Left ventricle myocardium superior (tissue), 1 donor: ENCODE measurements at regions not wholly inside any gene's neighbourhood (a gene's known extent, or its start where the extent isn't known, plus 50 kb on each side); places are given as distances from the start of the nearest gene placed in this dataset.

ENCODE experiments used
- ATAC-seq: fragments of 200-7000 bp; cut with Tn5 transposase; one replicate; pipeline ENCODE4 v1.9.1; 2020; ENCODE audit warnings: mild to moderate bottlenecking, moderate library complexity
- DNase-seq: peaks from one replicate; pipeline ENCODE4 v3.0.0-alpha.2; 2020
- intact Hi-C: fragments of 100-400 bp; cut with micrococcal nuclease; formaldehyde crosslinking; loops from one replicate; pipeline ENCODE4 v1.11.0; 2022
- donor health status: DM: no; HTN: yes; CAD: no; lungs with severe emphysema.

DNA sequence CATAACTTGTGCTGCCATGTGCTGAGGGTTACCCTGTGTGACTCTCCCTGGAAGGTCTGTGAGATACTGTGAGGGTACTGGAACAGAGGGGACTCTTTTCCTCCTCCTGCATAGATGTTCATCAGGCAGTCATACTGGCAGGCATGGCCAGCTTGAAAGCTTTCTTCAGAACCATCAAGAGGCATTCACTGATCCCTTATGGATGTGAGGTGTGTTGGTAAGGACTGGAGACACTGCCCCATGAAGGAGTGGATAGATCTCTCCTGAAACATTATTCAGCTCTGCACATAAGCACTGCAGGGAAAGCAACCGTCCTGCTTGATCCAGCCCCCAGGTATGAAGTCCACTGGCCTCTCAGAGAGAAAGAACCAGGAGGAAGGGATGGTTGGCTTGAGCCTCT is 176.6 kb upstream of the ARL4C start:
- ATAC-seq: no peak
- intact Hi-C loops: no loop called here
- DNase-seq: no peak

DNA sequence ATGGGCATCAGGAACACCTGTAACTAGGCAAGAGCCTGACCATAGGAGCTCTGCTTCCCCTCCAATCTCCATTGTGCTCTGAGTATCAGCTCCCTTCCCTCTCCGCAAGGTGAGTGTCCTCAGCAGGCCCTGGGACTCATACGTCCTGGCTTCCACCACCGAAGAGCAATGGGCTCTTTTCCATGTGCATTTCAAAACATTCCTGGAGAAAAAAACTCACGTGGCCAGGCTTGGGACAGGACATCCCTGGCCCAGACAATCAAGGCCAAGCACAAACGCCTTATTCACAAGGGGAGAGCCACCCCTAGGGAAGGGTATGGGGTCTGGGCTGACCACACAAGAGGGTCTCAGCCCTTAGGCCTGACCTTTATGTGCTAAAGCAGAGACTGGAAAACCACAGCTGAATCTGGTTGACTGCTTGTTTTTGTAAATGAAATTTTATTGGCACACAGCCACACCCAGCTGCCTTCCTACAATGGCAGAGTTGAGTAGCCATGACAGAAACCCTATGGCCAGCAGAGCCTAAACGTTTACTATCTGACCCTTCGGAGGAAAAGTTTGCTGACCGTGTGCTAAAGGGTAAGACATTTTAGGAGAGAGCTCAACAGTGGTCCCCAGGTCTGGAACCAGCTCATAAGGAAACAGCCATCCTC is 175.7 kb upstream of the ARL4C start:
- no peak for DNase-seq
- ATAC-seq: no peak
- intact Hi-C loops: no loop called here

GRCh38 chr2:234671716-234672115 is 174.8 kb upstream of the ARL4C start:
- DNase-seq (no peak), ATAC-seq (no peak)
- intact Hi-C loops: no loop called here

- ATAC-seq (no peak), DNase-seq (no peak)
- intact Hi-C loops: no loop called here
Observed at GRCh38 chr2:234671231-234671630, 174.3 kb upstream of the ARL4C start.

GRCh38 chr2:234670806-234671205 is 173.9 kb upstream of the ARL4C start:
- ATAC-seq (no peak), DNase-seq (no peak)
- intact Hi-C loops: no loop called here

DNA sequence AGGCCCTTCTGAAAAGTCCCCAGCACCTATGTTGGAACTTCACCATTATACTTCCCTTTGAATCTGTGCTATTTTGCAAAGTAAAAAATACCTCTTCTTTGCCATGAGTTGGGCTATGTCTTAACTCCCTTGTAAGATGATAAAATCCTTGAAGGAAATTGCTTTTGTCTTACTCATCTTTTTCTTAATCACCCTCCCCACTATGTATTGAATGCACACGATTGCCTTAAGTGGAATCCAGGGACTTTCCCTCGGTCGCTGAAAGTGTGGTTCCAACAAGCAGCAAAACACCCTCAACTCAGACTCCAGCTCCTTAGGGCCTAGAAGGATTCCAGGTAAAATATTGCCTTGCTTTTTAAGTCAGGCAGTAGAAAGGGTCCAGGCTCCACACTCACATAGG is 173.2 kb upstream of the ARL4C start:
- DNase-seq: no peak
- ATAC-seq: no peak
- intact Hi-C loops: no loop called here

GRCh38 chr2:234669621-234670020 is 172.7 kb upstream of the ARL4C start:
- intact Hi-C loops: no loop called here

GRCh38 chr2:234669001-234669400 is 172.1 kb upstream of the ARL4C start:
- ATAC-seq: no peak

More at GRCh38 chr2:234669621-234670020, 172.7 kb upstream of the ARL4C start:
- DNase-seq: no peak
- ATAC-seq: no peak

GRCh38 chr2:234666911-234667310 is 170.0 kb upstream of the ARL4C start:
- ATAC-seq: no peak
- intact Hi-C loops: no loop called here
- DNase-seq: no peak

More at GRCh38 chr2:234669001-234669400, 172.1 kb upstream of the ARL4C start:
- intact Hi-C loops: no loop called here
- DNase-seq: no peak

DNA sequence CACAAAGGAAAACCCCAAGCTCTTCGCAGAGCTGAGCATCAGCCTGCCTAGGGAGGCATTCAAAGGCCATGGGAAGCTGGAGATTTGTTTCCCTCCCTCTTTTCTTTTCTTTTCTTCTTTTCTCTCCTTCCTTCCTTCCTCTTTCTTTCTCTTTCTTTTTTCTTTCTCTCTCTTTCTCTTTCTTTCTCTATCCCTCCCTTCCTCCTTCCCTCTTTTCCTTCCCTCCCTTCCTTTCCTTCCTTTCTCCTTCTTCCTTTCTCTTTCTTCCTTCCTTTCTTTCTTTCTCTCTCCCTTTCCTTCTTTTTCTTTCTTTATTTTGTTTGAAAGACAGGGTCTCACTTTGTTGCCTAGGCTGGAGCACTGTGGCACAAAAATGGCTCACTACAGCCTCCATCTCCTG is 168.4 kb upstream of the ARL4C start:
- intact Hi-C loops: no loop called here
- ATAC-seq: no peak

GRCh38 chr2:234661849-234662248 is 165.0 kb upstream of the ARL4C start:
- DNase-seq (no peak), ATAC-seq (no peak)
- intact Hi-C loops: no loop called here

More for the DNA sequence above, 168.4 kb upstream of the ARL4C start:
- no peak for DNase-seq

DNA sequence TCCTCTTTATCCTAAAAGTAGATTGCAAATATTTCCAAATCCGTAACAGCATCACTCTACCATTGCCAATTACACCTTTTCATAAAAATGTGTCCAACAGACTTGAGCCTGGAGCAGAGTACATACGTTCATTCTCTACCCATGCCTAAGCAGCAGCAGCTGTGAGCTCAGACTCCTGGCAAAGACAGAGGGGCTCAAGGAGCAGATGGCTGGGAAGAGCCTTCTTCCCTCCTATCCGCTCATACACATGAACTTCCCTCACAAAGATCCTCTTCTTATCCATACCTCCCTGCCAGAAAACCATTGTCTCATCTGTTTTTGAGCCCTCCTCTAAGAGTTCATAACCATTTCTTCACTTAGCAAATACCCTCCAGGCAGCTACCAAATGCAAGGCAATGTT is 164.3 kb upstream of the ARL4C start:
- DNase-seq (no peak), ATAC-seq (no peak)
- intact Hi-C loops: no loop called here

GRCh38 chr2:234655706-234656105 is 158.8 kb upstream of the ARL4C start:
- DNase-seq (no peak), ATAC-seq (no peak)
- intact Hi-C loops: no loop called here

GRCh38 chr2:234650911-234651310 is 154.0 kb upstream of the ARL4C start:
- DNase-seq (no peak), ATAC-seq (no peak)
- intact Hi-C loops: no loop called here

DNA sequence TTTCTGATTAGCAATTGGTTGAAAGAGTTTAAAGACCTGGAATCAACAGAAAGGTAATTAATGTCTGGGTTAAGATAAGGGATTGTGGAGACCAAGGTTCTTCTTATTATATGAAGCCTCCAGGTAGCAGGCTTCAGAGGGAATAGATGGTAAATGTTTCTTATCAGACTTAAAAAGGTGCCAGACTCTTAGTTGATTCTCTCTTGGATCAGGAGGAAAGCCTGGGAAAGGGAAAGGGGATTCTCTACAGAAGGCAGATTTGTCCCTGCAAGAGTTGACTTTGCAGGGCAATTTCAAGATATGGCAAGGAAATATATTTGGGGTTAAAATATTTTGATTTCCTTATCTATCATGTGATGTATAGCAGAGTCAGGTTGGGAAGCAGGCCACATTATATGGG is 153.1 kb upstream of the ARL4C start:
- intact Hi-C loops: no loop called here
- ATAC-seq (no peak), DNase-seq (no peak)

DNA sequence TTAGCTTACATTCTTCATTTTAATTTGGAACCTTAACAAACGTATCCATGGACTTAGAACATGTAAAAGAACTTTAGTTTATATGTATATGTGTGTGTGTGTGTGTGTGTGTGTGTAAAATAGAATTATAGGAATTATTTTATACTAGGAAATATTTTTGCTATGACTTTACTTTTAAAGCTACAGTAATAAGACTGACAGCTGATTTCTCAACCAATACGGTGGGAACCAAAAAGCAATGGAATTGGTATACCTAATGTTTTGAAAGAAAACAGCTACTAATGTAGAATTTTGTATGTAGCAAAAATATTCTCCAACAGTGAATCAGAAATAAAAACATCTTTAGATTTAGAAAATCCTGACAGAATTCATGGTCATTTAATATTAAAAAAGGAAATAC is 146.5 kb upstream of the ARL4C start:
- DNase-seq (no peak), ATAC-seq (no peak)
- intact Hi-C loops: no loop called here

- intact Hi-C loops: no loop called here
- no peak for ATAC-seq
- DNase-seq: no peak
Observed at GRCh38 chr2:234641086-234641485, 144.2 kb upstream of the ARL4C start.

DNA sequence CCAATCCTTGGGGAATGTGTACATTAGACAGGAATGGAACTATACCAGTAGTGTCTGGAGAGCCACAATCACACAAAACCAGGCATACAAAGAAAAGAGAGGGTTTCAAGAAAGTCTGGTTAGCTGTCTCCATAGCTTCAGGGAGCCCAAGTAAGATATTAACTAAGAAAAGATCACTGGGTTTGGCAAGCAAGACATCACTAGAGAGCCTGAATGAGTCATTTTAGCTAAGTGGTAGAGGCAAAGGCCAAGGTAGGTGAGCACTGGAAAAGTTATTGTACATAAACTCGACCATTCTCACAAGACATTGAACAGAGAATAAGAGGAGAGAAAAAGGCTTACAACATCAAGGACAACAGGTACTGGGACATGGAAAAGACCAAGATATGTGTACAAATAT is 143.8 kb upstream of the ARL4C start:
- intact Hi-C loops: no loop called here
- DNase-seq: no peak

GRCh38 chr2:234638966-234639365 is 142.1 kb upstream of the ARL4C start:
- DNase-seq: no peak
- intact Hi-C loops: no loop called here
- no peak for ATAC-seq

More for the DNA sequence above, 143.8 kb upstream of the ARL4C start:
- ATAC-seq: no peak

DNA sequence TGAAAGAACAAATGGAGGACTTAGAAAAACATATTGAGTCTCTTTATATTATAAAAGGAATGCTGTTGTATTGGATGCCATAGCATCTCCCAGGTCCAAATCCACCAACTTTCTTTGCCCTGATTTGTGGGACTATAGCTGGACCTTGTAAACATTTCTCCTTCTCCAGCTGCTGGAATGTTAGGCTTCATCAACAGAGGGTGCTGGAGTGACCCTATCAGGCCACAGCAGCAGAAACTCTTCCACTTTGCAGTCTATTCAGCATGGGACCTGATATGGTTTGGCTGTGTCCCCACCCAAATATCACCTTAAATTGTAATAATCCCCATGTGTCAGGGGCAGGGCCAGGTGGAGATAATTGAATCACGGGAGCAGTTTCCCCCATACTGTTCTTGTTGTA is 138.4 kb upstream of the ARL4C start:
- intact Hi-C loops: no loop called here
- ATAC-seq: no peak
- DNase-seq: no peak

- intact Hi-C loops: no loop called here
- DNase-seq: no peak
- no peak for ATAC-seq
Observed at GRCh38 chr2:234633581-234634230, 136.8 kb upstream of the ARL4C start.
